Panc1 (cell line): ENCODE measurements at regions not wholly inside any gene's neighbourhood (a gene's known extent, or its start where the extent isn't known, plus 50 kb on each side); places are given as distances from the start of the nearest gene placed in this dataset.

ENCODE experiments used
- ATAC-seq: fragments of 200-7000 bp; cut with Tn5 transposase; 2 replicates; pipeline ENCODE4 v1.9.1; 2020; ENCODE audit warnings: mild to moderate bottlenecking, moderate library complexity
- BruUV-seq: library from RNA; stranded (reverse); fragments of 400-500 nt; replicated peaks from 2 replicates; lab custom pipeline; 2021; lab: Mats Ljungman, UMichigan
- CTCF ChIA-PET: fragments of 300-600 bp; sonication (Branson Sonifier 250); formaldehyde crosslinking; loops from one replicate; lab custom pipeline; 2022; ENCODE audit warnings: antibody characterized with exemption; lab: Charles Lee
- POLR2A ChIA-PET: fragments of 300-600 bp; sonication (Branson Sonifier 250); formaldehyde crosslinking; loops from one replicate; lab custom pipeline; 2022; ENCODE audit warnings: antibody characterized with exemption; lab: Charles Lee
- DNase-seq: peaks from one replicate; pipeline ENCODE4 v3.0.0-alpha.2; 2010; ENCODE audit warnings: low read depth, low spot score
- H3K27ac ChIP-seq: 2 replicates; pipeline ENCODE4 v1.5.1; 2011; ENCODE audit warnings: mild to moderate bottlenecking, low read length, inconsistent platforms
- H3K27me3 ChIP-seq: fragments of 200-500 bp; sonication (Bioruptor generic); 2 replicates; pipeline ENCODE4 v1.6.0; 2014; ENCODE audit warnings: low read length, inconsistent platforms; ENCODE audit not compliant: control insufficient read depth, insufficient read depth
- H3K36me3 ChIP-seq: fragments of 200-500 bp; sonication (Bioruptor generic); 2 replicates; pipeline ENCODE4 v1.5.1; 2014; ENCODE audit warnings: inconsistent platforms, mild to moderate bottlenecking, low read length, moderate library complexity; ENCODE audit not compliant: control insufficient read depth, insufficient read depth
- H3K4me1 ChIP-seq: 2 replicates; pipeline ENCODE4 v1.5.1; 2011; ENCODE audit warnings: inconsistent platforms, mild to moderate bottlenecking, low read length, moderate library complexity; ENCODE audit not compliant: control insufficient read depth, insufficient read depth
- H3K4me3 ChIP-seq, 2 experiments: 2 replicates each; pipeline ENCODE4 v1.5.1; 2011 to 2012; ENCODE audit warnings: low read depth in 2 of 2, low read length in 2 of 2, mild to moderate bottlenecking in 2 of 2, inconsistent platforms in 1 of 2, moderate library complexity in 1 of 2
- H3K9me3 ChIP-seq: fragments of 200-500 bp; sonication (Bioruptor generic); 2 replicates; pipeline ENCODE4 v1.5.1; 2014; ENCODE audit warnings: low read depth, mild to moderate bottlenecking, inconsistent platforms, low read length, moderate library complexity; ENCODE audit not compliant: control insufficient read depth, insufficient read depth
- CTCF ChIP-seq: fragments of 450-650 bp; IDR thresholded peaks from 2 replicates; pipeline ENCODE4 v1.5.1; 2017; ENCODE audit warnings: mild to moderate bottlenecking
- POLR2AphosphoS5 ChIP-seq: IDR thresholded peaks from 2 replicates; pipeline ENCODE4 v1.6.1; 2012; ENCODE audit warnings: mild to moderate bottlenecking, low read depth, low read length, moderate library complexity
- SIN3A ChIP-seq: IDR thresholded peaks from 2 replicates; pipeline ENCODE4 v1.6.1; 2012; ENCODE audit warnings: low read depth, mild to moderate bottlenecking, low read length, moderate library complexity, borderline replicate concordance; ENCODE audit not compliant: insufficient read depth
- TCF7L2 ChIP-seq: IDR thresholded peaks from 2 replicates; pipeline ENCODE4 v1.6.1; 2011; ENCODE audit warnings: mild to moderate bottlenecking, low read depth, low read length, inconsistent platforms
- in situ Hi-C: cut with HindIII; loops from 2 replicates; pipeline ENCODE4 v1.10.0; 2016; ENCODE audit warnings: low sequenced_read_pairs, low pct_unique_long_range_greater_than_20kb
- intact Hi-C: fragments of 100-400 bp; cut with micrococcal nuclease; formaldehyde crosslinking; loops from one replicate; pipeline ENCODE4 v1.10.0; 2022; ENCODE audit not compliant: unreplicated experiment
- TF ChIP-seq, protein P1 (sequence below), 2 experiments: IDR thresholded peaks; 2 replicates each; pipeline ENCODE4 v1.6.1; 2011 to 2012; ENCODE audit warnings: low read depth in 2 of 2, control low read depth in 1 of 2, low read length in 1 of 2, mild to moderate bottlenecking in 1 of 2, moderate library complexity in 1 of 2; ENCODE audit not compliant: insufficient read depth in 1 of 2

GRCh38 chr14:34067587-34067986 is 116.7 kb upstream of the EGLN3 start:
- BruUV-seq, result no TSS peak
- no peak overlapping the region for H3K4me3 ChIP-seq
- ATAC-seq, result no peak
- TF ChIP-seq SIN3A (no peak), POLR2AphosphoS5 (no peak), CTCF (no peak), TCF7L2 (no peak)
- TF ChIP-seq, protein P1, sequence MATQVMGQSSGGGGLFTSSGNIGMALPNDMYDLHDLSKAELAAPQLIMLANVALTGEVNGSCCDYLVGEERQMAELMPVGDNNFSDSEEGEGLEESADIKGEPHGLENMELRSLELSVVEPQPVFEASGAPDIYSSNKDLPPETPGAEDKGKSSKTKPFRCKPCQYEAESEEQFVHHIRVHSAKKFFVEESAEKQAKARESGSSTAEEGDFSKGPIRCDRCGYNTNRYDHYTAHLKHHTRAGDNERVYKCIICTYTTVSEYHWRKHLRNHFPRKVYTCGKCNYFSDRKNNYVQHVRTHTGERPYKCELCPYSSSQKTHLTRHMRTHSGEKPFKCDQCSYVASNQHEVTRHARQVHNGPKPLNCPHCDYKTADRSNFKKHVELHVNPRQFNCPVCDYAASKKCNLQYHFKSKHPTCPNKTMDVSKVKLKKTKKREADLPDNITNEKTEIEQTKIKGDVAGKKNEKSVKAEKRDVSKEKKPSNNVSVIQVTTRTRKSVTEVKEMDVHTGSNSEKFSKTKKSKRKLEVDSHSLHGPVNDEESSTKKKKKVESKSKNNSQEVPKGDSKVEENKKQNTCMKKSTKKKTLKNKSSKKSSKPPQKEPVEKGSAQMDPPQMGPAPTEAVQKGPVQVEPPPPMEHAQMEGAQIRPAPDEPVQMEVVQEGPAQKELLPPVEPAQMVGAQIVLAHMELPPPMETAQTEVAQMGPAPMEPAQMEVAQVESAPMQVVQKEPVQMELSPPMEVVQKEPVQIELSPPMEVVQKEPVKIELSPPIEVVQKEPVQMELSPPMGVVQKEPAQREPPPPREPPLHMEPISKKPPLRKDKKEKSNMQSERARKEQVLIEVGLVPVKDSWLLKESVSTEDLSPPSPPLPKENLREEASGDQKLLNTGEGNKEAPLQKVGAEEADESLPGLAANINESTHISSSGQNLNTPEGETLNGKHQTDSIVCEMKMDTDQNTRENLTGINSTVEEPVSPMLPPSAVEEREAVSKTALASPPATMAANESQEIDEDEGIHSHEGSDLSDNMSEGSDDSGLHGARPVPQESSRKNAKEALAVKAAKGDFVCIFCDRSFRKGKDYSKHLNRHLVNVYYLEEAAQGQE (IDR thresholded peaks at IDR 0.05; ENCODE audit: insufficient read depth in 1 of 2, low read depth in 2 of 2, low read length in 1 of 2), result no peak
- POLR2A ChIA-PET, result no interaction called here
- H3K27me3 ChIP-seq, result no peaks in the 10 kb centered on the region
- H3K4me1 ChIP-seq, result no peaks in the 10 kb centered on the region
- no peaks in the 10 kb centered on the region for H3K36me3 ChIP-seq
- CTCF ChIA-PET, result no interaction called here
- no peak for DNase-seq
- in situ Hi-C loops (no loop called here), intact Hi-C loops (no loop called here)
- no peak overlapping the region for H3K27ac ChIP-seq
- H3K9me3 ChIP-seq, result no peaks in the 10 kb centered on the region

GRCh38 chr14:34065690-34066391 is 115.0 kb upstream of the EGLN3 start:
- BruUV-seq, result no TSS peak
- in situ Hi-C loops (no loop called here), intact Hi-C loops (no loop called here)
- ChIA-PET CTCF (no interaction called here), POLR2A (no interaction called here)
- DNase-seq (no peak), ATAC-seq (no peak)
- Histone ChIP-seq H3K36me3 (no peaks in the 10 kb centered on the region), H3K27ac (no peak overlapping the region), H3K4me3 (no peak overlapping the region), H3K27me3 (no peaks in the 10 kb centered on the region), H3K9me3 (no peaks in the 10 kb centered on the region), H3K4me1 (no peaks in the 10 kb centered on the region; the same call in 1 of the 2 replicates)
- no peak for TF ChIP-seq POLR2AphosphoS5
- TF ChIP-seq CTCF, result no peak
- TF ChIP-seq TCF7L2, result no peak
- no peak for TF ChIP-seq SIN3A
- TF ChIP-seq, protein P1 (IDR thresholded peaks at IDR 0.05; ENCODE audit: insufficient read depth in 1 of 2, low read depth in 2 of 2, low read length in 1 of 2), result no peak
